Brain microvascular endothelial cell (primary cell): ENCODE measurements at regions not wholly inside any gene's neighbourhood (a gene's known extent, or its start where the extent isn't known, plus 50 kb on each side); places are given as distances from the start of the nearest gene placed in this dataset.

Experiments used
- DNase-seq: peaks from one replicate; pipeline ENCODE4 v3.0.0-alpha.2; 2020
- H3K27ac ChIP-seq: fragments of 250-450 bp; sonication (Bioruptor Pico); 2 replicates; pipeline ENCODE4 v1.5.1; 2020; ENCODE audit warnings: mild to moderate bottlenecking, moderate library complexity
- H3K27me3 ChIP-seq: fragments of 250-450 bp; sonication (Bioruptor Pico); replicated peaks from 2 replicates; pipeline ENCODE4 v1.5.1; 2020; ENCODE audit warnings: mild to moderate bottlenecking
- H3K36me3 ChIP-seq: fragments of 250-450 bp; sonication (Bioruptor Pico); replicated peaks from 2 replicates; pipeline ENCODE4 v1.5.1; 2020; ENCODE audit warnings: mild to moderate bottlenecking
- H3K4me3 ChIP-seq: 2 replicates; pipeline ENCODE4 v1.5.1; 2011; ENCODE audit warnings: low read depth, mild to moderate bottlenecking, control low read depth, low read length, moderate library complexity
- in situ Hi-C: cut with HindIII; loops from 2 replicates; pipeline ENCODE4 v1.10.0; 2017; ENCODE audit warnings: low sequenced_read_pairs, low pct_ligation_motif_present
- TF ChIP-seq, protein P1 (sequence below): IDR thresholded peaks from 2 replicates; pipeline ENCODE4 v1.5.1; 2011; ENCODE audit warnings: low read depth, mild to moderate bottlenecking, moderate library complexity, low read length, control low read depth, inconsistent platforms; ENCODE audit errors: missing control alignments

DNA sequence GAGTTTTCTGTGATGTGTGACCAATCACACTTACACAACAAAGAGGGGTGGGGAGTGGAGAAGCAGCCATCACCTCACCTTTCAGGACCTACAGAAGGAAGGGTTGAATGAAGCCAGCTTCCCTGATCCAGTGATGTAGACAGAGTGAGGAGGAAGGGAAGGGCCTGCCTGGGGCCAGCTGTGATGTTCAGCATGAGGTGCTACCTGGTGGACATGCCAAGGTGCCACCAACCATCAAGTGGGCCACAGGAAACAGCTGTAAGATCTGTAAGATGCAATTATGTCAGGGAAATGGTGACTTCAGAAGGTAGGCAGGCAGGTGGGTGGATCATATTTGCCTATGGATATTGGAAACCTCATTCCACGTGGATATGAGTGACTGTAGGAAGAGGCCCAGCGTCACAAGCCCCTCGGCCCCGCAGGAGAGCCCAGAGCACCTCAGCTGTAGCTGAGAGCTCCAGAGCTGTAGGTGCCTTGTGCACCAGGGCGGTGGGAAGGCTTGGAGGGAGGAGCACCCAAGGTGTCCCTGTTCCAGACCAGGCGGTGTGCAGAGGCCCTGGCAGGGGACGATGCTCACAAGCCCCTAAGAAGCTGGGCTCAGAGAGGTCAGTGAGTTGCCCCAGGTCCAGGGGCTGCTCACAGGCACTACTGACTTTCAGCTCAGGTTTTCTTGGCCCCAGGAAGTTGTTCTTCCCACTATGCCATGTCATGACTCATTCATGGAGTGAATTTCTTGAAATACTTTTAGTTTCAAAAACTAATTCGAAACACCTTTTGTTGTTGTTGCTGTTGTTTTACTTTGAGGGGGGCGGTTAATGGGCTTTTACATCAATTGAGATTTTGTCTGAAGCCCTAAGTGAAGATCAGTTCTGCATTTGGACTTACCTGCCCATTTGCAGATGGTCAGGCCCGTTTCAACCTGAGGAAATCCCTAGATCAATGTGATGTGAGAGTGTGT is 94.2 kb upstream of the ALDH1A3 start:
- H3K4me3 ChIP-seq = no peak overlapping the region
- TF ChIP-seq, protein P1, sequence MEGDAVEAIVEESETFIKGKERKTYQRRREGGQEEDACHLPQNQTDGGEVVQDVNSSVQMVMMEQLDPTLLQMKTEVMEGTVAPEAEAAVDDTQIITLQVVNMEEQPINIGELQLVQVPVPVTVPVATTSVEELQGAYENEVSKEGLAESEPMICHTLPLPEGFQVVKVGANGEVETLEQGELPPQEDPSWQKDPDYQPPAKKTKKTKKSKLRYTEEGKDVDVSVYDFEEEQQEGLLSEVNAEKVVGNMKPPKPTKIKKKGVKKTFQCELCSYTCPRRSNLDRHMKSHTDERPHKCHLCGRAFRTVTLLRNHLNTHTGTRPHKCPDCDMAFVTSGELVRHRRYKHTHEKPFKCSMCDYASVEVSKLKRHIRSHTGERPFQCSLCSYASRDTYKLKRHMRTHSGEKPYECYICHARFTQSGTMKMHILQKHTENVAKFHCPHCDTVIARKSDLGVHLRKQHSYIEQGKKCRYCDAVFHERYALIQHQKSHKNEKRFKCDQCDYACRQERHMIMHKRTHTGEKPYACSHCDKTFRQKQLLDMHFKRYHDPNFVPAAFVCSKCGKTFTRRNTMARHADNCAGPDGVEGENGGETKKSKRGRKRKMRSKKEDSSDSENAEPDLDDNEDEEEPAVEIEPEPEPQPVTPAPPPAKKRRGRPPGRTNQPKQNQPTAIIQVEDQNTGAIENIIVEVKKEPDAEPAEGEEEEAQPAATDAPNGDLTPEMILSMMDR = no peak
- H3K27ac ChIP-seq = no peak overlapping the region
- no peak for DNase-seq
- H3K27me3 ChIP-seq = no peaks in the 10 kb centered on the region
- no peaks in the 10 kb centered on the region for H3K36me3 ChIP-seq
- in situ Hi-C loops = no loop called here

DNA sequence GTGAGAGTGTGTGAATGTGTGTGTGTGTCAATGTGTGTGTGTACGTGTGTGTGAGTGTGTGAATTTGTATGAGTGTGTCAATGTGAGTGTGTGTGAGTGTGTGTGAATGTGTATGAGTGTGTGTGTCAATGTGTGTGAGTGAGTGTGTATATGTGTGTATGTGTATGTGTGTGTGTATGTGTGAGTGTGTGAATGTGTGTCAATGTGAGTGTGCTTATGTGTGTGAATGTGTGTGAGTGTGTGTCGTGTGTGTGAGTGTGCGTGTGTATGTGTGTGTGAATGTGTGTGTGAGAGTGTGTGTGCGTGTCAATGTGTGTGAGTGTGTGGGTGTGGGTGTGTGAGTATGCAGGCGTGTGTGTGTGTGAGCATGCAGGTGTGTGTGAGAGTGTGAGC is 93.5 kb upstream of the ALDH1A3 start:
- H3K27ac ChIP-seq = no peak overlapping the region
- in situ Hi-C loops = no loop called here
- no peaks in the 10 kb centered on the region for H3K27me3 ChIP-seq
- H3K4me3 ChIP-seq = no peak overlapping the region
- no peak for DNase-seq
- TF ChIP-seq, protein P1 = no peak
- no peaks in the 10 kb centered on the region for H3K36me3 ChIP-seq

DNA sequence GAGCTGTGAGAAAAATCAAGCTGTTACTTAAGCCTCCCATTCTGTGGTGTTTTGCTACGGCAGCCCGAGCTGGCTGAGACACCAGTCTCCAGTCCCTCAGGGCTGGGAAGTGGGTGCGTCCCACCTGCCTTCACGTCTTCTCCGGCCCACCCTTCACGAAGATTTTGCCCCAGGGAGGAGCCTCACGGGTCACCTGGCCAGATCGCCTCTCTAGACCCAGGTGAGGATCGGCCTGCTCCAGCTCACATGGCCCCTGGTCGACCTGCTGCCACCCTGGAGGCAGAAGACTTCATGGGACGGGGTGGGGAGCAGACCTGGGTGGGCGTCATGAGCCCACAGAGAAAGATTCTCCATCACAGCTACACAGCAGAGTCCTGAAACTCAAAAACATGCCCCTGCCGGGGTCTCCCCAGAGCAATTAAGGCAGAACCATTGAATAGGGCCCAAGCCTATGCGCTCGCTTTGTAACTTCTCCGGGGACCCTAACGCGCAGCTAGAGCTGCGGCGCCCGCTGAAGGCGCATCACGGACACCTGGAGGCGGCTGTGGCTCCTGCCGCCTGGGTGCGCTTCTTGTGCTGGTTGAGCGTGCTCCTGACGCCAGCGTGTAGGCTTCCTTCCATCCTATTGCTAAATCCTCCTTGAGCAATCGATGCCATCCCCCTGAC is 92.6 kb upstream of the ALDH1A3 start:
- in situ Hi-C loops = no loop called here
- TF ChIP-seq, protein P1 = no peak

DNA sequence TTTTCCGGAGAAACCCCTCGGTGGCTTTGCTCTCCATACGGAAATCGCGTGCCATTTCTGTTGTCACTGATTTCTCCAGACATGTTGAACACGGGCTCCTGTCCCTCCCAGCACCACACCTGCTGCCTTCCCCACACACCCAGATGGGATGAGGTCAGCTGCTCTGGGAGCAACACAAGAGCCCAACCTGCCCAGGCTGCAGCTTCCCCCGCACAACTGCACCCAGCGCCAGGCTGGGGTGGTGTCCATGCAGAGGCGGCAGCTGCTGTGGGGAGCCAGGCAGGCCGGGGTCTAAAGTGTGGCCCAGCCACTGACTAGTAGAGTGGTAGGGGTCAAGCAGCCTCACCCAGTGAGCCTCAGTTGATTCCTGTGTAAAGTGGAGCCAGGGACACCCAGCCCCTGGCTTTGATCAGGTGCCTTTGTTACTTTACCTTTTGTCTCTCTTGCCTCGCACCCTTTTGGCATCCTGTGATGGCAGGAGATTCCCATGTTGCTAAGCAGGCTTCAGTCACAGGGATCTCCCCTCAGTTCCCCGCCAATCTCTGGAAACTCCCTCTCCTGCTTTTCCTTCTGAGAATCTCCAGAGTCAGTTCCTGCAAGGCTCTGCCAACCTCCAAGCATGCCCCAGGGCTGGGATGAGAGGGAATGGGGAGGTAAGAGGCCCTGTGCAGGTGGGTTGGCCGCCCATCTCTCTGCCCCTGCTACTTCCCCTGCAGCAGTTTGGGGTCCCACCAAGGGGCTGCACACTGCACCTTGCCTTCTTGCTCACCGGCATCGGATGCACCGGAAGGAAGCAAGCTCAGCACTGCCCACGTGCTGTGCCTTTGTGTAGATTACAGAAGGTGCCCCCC is 91.8 kb upstream of the ALDH1A3 start:
- in situ Hi-C loops = no loop called here
- no peak for DNase-seq
- no peaks in the 10 kb centered on the region for H3K27me3 ChIP-seq
- H3K27ac ChIP-seq = no peak overlapping the region
- H3K36me3 ChIP-seq = no peaks in the 10 kb centered on the region
- no peak overlapping the region for H3K4me3 ChIP-seq
- TF ChIP-seq, protein P1 = no peak

More for the DNA sequence above, 92.6 kb upstream of the ALDH1A3 start:
- DNase-seq = no peak
- Histone ChIP-seq H3K27me3 (no peaks in the 10 kb centered on the region), H3K36me3 (no peaks in the 10 kb centered on the region), H3K4me3 (no peak overlapping the region), H3K27ac (no peak overlapping the region)

DNA sequence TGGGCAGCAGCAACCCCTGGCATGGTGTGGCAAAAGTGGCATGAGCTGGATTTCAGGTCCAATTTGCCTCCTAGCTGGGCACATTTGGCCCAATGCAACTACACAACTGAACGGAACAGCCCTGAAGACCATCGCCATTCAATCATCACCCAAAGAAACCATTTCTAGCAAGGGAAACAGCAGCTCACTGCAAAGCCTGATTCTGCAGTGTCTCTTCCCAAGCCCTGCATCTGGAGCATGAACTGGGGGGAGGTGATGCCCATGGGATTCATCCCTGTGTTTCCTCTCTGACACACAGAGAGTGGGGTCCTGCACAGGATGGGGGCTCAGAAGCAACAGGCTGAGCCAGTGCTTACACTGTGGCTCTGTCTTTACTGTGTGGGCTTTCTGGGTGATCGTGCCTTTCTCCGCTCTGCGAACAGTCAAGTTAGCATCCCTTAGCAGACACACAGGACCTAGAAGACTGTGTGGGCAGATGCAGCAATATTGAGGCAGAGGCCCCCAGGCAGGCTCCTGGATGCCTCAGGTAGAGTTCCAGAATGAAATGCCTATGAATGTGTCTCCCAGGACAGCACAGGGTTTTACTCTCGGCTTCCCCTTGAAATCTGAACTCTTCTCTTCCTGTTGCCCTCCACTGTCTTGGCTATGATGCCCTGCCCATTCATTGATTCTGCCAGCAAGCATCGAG is 91.1 kb upstream of the ALDH1A3 start:
- Histone ChIP-seq H3K36me3 (no peaks in the 10 kb centered on the region), H3K27ac (no peak overlapping the region), H3K27me3 (no peaks in the 10 kb centered on the region), H3K4me3 (no peak overlapping the region)
- TF ChIP-seq, protein P1 = no peak
- in situ Hi-C loops = no loop called here
- no peak for DNase-seq
